ENCODE measurements at regions not wholly inside any gene's neighbourhood (a gene's known extent, or its start where the extent isn't known, plus 50 kb on each side); places are given as distances from the start of the nearest gene placed in this dataset.

GRCh38 chr3:23748398-23749110, 57.2 kb upstream of the UBE2E1 start:
- TF ChIP-seq, protein P1, sequence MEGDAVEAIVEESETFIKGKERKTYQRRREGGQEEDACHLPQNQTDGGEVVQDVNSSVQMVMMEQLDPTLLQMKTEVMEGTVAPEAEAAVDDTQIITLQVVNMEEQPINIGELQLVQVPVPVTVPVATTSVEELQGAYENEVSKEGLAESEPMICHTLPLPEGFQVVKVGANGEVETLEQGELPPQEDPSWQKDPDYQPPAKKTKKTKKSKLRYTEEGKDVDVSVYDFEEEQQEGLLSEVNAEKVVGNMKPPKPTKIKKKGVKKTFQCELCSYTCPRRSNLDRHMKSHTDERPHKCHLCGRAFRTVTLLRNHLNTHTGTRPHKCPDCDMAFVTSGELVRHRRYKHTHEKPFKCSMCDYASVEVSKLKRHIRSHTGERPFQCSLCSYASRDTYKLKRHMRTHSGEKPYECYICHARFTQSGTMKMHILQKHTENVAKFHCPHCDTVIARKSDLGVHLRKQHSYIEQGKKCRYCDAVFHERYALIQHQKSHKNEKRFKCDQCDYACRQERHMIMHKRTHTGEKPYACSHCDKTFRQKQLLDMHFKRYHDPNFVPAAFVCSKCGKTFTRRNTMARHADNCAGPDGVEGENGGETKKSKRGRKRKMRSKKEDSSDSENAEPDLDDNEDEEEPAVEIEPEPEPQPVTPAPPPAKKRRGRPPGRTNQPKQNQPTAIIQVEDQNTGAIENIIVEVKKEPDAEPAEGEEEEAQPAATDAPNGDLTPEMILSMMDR (IDR thresholded peaks at IDR 0.05; ENCODE audit: borderline replicate concordance, insufficient read depth, low read depth, low read length): no peak
- no peak overlapping the region for H3K4me3 ChIP-seq (ENCODE audit: low read depth, low read length)

GRCh38 chr3:23749609-23750008, 56.1 kb upstream of the UBE2E1 start:
- no peak overlapping the region for H3K4me3 ChIP-seq (ENCODE audit: low read depth, low read length)
- TF ChIP-seq, protein P1 (IDR thresholded peaks at IDR 0.05; ENCODE audit: borderline replicate concordance, insufficient read depth, low read depth, low read length): no peak

- H3K4me3 ChIP-seq (ENCODE audit: low read depth, low read length): no peak overlapping the region
- TF ChIP-seq, protein P1 (IDR thresholded peaks at IDR 0.05; ENCODE audit: borderline replicate concordance, insufficient read depth, low read depth, low read length): no peak
Measured at GRCh38 chr3:23750573-23751210, 55.1 kb upstream of the UBE2E1 start.

GRCh38 chr3:23751212-23751723, 54.5 kb upstream of the UBE2E1 start:
- TF ChIP-seq, protein P1 (IDR thresholded peaks at IDR 0.05; ENCODE audit: borderline replicate concordance, insufficient read depth, low read depth, low read length): no peak
- H3K4me3 ChIP-seq (ENCODE audit: low read depth, low read length): no peak overlapping the region

DNA sequence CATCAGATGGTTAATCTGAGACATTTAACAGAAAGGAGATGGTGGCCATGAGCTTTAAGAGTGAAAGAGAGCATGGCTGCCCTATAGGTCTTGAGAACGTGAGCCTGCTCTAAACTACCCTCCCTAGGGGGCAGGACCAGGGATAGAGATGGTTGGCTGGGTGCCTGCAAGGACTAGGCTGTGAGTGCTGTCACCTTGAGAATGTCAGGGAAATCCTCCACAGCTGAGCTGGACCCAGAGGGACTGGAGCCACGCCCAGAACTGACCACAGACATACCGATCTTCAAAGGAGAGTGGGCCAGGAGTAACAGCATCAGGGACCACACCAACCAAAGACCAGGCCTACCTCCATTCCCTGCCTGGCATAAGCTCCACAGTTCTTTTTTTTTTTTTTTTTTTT, 53.6 kb upstream of the UBE2E1 start:
- TF ChIP-seq, protein P1 (IDR thresholded peaks at IDR 0.05; ENCODE audit: borderline replicate concordance, insufficient read depth, low read depth, low read length): no peak
- H3K4me3 ChIP-seq (ENCODE audit: low read depth, low read length): no peak overlapping the region

DNA sequence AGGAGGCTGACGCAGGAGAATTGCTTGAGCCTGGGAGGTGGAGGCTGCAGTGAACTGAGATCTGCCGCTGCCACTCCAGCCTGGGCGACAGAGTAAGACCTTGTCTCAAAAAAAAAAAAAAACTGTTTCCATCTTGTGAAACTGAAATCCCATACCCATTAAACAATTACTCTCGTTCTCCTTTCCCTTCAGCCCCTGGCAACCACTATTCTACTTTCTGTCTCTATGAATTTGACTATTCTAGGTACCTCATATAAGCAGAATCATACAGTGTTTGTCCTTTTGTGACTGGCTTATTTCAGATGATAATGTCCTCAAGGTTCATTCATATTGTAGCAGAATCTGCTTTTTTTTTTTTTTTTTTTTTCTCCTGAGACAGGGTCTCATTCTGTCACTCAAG, 51.5 kb upstream of the UBE2E1 start:
- TF ChIP-seq, protein P1 (IDR thresholded peaks at IDR 0.05; ENCODE audit: borderline replicate concordance, insufficient read depth, low read depth, low read length): no peak
- no peak overlapping the region for H3K4me3 ChIP-seq (ENCODE audit: low read depth, low read length)

All from GM12875 (cell line).